ENCODE measurements at regions not wholly inside any gene's neighbourhood (a gene's known extent, or its start where the extent isn't known, plus 50 kb on each side); places are given as distances from the start of the nearest gene placed in this dataset.
"Not testable (repeated sequence)": the region's sequence is repeated elsewhere in the genome, so short reads cannot be mapped to it uniquely, and the experiment has no call there.

DNA sequence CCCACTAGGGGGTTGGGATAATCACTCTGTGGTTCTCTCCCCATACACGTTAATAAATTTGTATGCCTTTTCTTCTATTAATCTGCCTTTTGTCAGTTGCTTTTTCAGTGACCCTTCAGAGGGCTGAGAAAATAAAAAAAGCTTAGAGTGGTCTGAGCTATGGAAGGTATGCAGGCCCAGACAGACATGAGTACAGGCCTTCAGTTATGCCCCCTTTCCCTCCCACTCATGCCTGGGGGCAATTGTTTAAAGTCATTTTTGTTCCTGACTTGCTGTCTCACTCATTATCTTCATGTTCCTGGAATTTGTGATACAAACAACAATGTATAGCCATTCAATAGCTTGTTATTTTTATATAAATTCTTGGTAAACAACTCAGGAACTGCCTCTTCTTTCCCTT lies 170.8 kb downstream of the AKR1D1 start:
- DNase-seq = no peak
- intact Hi-C loops (cut with micrococcal nuclease) = no loop called here
- ATAC-seq = no peak
- Histone ChIP-seq H3K36me3 (ENCODE audit: control insufficient read depth in 2 of 3, insufficient read depth in 3 of 3, low read length in 3 of 3) (no peaks in the 10 kb centered on the region), H3K4me1 (ENCODE audit: control insufficient read depth in 2 of 2, insufficient read depth in 2 of 2, low read length in 2 of 2) (no peaks in the 10 kb centered on the region), H3K9me3 (ENCODE audit: control insufficient read depth in 2 of 3, low read length in 3 of 3) (no peaks in the 10 kb centered on the region), H3K27ac (ENCODE audit: low read depth, low read length) (no peak overlapping the region), H3K27me3 (ENCODE audit: control insufficient read depth in 2 of 2, insufficient read depth in 2 of 2, low read length in 2 of 2) (no peaks in the 10 kb centered on the region), H3K4me3 (ENCODE audit: low read length) (no peak overlapping the region)
- H3K4me1 Mint-ChIP-seq = no peaks in the 10 kb centered on the region
- no peaks in the 10 kb centered on the region for H3K27me3 Mint-ChIP-seq
- no peak overlapping the region for H3K27ac Mint-ChIP-seq
- H3K9me3 Mint-ChIP-seq = peaks cover 0 to 13% (median 8%) of the 10 kb centered on the region in 11 donors
- POLR2A ChIA-PET = no interaction called here
- no peak overlapping the region for H3K4me3 Mint-ChIP-seq
- CTCF ChIA-PET = no interaction called here
- H3K36me3 Mint-ChIP-seq = peaks cover 0 to 6% (median 0%) of the 10 kb centered on the region in 5 donors

GRCh38 chr7:138247568-138248333 lies 171.5 kb downstream of the AKR1D1 start:
- ChIA-PET POLR2A (no interaction called here), CTCF (no interaction called here)
- H3K27ac Mint-ChIP-seq = no peak overlapping the region
- Histone ChIP-seq H3K27me3 (ENCODE audit: control insufficient read depth in 2 of 2, insufficient read depth in 2 of 2, low read length in 2 of 2) (no peaks in the 10 kb centered on the region), H3K4me1 (ENCODE audit: control insufficient read depth in 2 of 2, insufficient read depth in 2 of 2, low read length in 2 of 2) (no peaks in the 10 kb centered on the region), H3K4me3 (ENCODE audit: low read length) (no peak overlapping the region), H3K9me3 (ENCODE audit: control insufficient read depth in 2 of 3, low read length in 3 of 3) (no peaks in the 10 kb centered on the region), H3K27ac (ENCODE audit: low read depth, low read length) (no peak overlapping the region), H3K36me3 (ENCODE audit: control insufficient read depth in 2 of 3, insufficient read depth in 3 of 3, low read length in 3 of 3) (no peaks in the 10 kb centered on the region)
- H3K27me3 Mint-ChIP-seq = no peaks in the 10 kb centered on the region
- peaks cover 0 to 13% (median 8%) of the 10 kb centered on the region in 11 donors for H3K9me3 Mint-ChIP-seq
- H3K4me3 Mint-ChIP-seq = no peak overlapping the region
- intact Hi-C loops (cut with micrococcal nuclease) = no loop called here
- DNase-seq (no peak), ATAC-seq (no peak)
- peaks cover 0 to 6% (median 0%) of the 10 kb centered on the region in 5 donors for H3K36me3 Mint-ChIP-seq
- no peaks in the 10 kb centered on the region for H3K4me1 Mint-ChIP-seq

DNA sequence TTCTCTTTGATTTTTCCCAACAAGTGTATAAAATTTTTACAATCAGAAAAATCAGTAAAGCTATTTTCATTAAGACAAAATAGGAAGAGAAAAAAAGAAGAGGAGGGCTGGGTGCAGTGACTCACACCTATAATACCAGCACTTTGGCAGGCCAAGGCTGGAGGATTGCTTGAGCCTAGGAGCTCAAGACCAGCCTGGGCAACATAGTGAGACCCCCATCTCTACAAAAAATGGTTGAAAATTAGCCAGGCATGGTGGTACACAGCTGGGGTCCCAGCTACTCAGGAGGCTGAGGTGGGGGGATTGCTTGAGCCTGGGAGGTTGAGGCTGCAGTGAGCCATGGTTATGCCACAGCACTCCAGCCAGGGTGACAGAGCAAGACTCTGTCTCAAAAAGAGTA lies 172.3 kb downstream of the AKR1D1 start:
- no peaks in the 10 kb centered on the region for H3K4me1 Mint-ChIP-seq
- peaks cover 2 to 13% (median 9%) of the 10 kb centered on the region in 11 donors for H3K9me3 Mint-ChIP-seq
- CTCF ChIA-PET = no interaction called here
- Histone ChIP-seq H3K4me1 (ENCODE audit: control insufficient read depth in 2 of 2, insufficient read depth in 2 of 2, low read length in 2 of 2) (no peaks in the 10 kb centered on the region), H3K27me3 (ENCODE audit: control insufficient read depth in 2 of 2, insufficient read depth in 2 of 2, low read length in 2 of 2) (no peaks in the 10 kb centered on the region), H3K36me3 (ENCODE audit: control insufficient read depth in 2 of 3, insufficient read depth in 3 of 3, low read length in 3 of 3) (no peaks in the 10 kb centered on the region), H3K9me3 (ENCODE audit: control insufficient read depth in 2 of 3, low read length in 3 of 3) (no peaks in the 10 kb centered on the region), H3K27ac (ENCODE audit: low read depth, low read length) (no peak overlapping the region), H3K4me3 (ENCODE audit: low read length) (no peak overlapping the region)
- peaks cover 0 to 6% (median 0%) of the 10 kb centered on the region in 5 donors for H3K27me3 Mint-ChIP-seq
- H3K36me3 Mint-ChIP-seq = peaks cover 0 to 6% (median 0%) of the 10 kb centered on the region in 5 donors
- no peak for ATAC-seq
- intact Hi-C loops (cut with micrococcal nuclease) = no loop called here
- no peak overlapping the region for H3K27ac Mint-ChIP-seq
- H3K4me3 Mint-ChIP-seq = no peak overlapping the region
- POLR2A ChIA-PET = no interaction called here
- no peak for DNase-seq

- peaks cover 2 to 14% (median 9%) of the 10 kb centered on the region in 11 donors for H3K9me3 Mint-ChIP-seq
- no peaks in the 10 kb centered on the region for H3K36me3 ChIP-seq (ENCODE audit: control insufficient read depth in 2 of 3, insufficient read depth in 3 of 3, low read length in 3 of 3)
- H3K4me1 ChIP-seq (ENCODE audit: control insufficient read depth in 2 of 2, insufficient read depth in 2 of 2, low read length in 2 of 2) = no peaks in the 10 kb centered on the region
- intact Hi-C loops (cut with micrococcal nuclease) = no loop called here
- ATAC-seq (no peak), DNase-seq (no peak)
- ChIA-PET POLR2A (no interaction called here), CTCF (interaction anchor here (1.0 kb wide), 1 partner anchor 59 kb away, joined by 3 read pairs; no protein-coding TSS in a partner anchor)
- peaks cover 0 to 6% (median 0%) of the 10 kb centered on the region in 5 donors for H3K27me3 Mint-ChIP-seq
- peaks cover 0 to 6% (median 0%) of the 10 kb centered on the region in 5 donors for H3K36me3 Mint-ChIP-seq
- no peak overlapping the region for H3K27ac ChIP-seq (ENCODE audit: low read depth, low read length)
- no peak overlapping the region for H3K4me3 Mint-ChIP-seq
- no peaks in the 10 kb centered on the region for H3K9me3 ChIP-seq (ENCODE audit: control insufficient read depth in 2 of 3, low read length in 3 of 3)
- no peak overlapping the region for H3K4me3 ChIP-seq (ENCODE audit: low read length)
- H3K27me3 ChIP-seq (ENCODE audit: control insufficient read depth in 2 of 2, insufficient read depth in 2 of 2, low read length in 2 of 2) = no peaks in the 10 kb centered on the region
- no peak overlapping the region for H3K27ac Mint-ChIP-seq
- no peaks in the 10 kb centered on the region for H3K4me1 Mint-ChIP-seq
These were observed 173.7 kb downstream of the AKR1D1 start for GRCh38 chr7:138249975-138250374.

DNA sequence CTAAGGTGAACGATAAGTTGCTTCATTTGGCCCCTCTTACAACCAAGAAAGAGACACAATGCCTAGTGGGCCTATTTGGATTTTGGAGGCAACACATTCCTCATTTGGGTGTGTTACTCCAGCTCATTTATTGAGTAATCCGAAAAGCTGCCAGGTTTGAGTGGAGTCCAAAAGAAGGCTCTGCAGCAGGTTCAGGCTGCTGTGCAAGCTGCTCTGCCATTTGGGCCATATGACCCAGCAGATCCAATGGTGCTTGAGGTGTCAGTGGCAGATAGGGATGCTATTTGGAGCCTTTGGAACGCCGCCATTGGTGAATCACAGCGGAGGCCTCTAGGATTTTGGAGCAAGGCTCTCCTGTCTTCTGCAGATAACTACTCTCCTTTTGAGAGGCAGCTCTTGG lies 176.4 kb downstream of the AKR1D1 start:
- H3K4me1 ChIP-seq (ENCODE audit: control insufficient read depth in 2 of 2, insufficient read depth in 2 of 2, low read length in 2 of 2); H3K36me3 Mint-ChIP-seq; DNase-seq; H3K27ac ChIP-seq (ENCODE audit: low read depth, low read length); H3K27ac Mint-ChIP-seq; H3K4me1 Mint-ChIP-seq; H3K27me3 Mint-ChIP-seq; H3K9me3 ChIP-seq (ENCODE audit: control insufficient read depth in 2 of 3, low read length in 3 of 3); ATAC-seq; H3K36me3 ChIP-seq (ENCODE audit: control insufficient read depth in 2 of 3, insufficient read depth in 3 of 3, low read length in 3 of 3); POLR2A ChIA-PET; intact Hi-C loops (cut with micrococcal nuclease); H3K27me3 ChIP-seq (ENCODE audit: control insufficient read depth in 2 of 2, insufficient read depth in 2 of 2, low read length in 2 of 2); CTCF ChIA-PET; H3K4me3 ChIP-seq (ENCODE audit: low read length); H3K4me3 Mint-ChIP-seq: not testable (repeated sequence)
- peaks cover 2 to 10% (median 3%) of the 10 kb centered on the region in 11 donors for H3K9me3 Mint-ChIP-seq

- ATAC-seq = no peak
- no peaks in the 10 kb centered on the region for H3K4me1 ChIP-seq (ENCODE audit: control insufficient read depth in 2 of 2, insufficient read depth in 2 of 2, low read length in 2 of 2)
- H3K27ac ChIP-seq (ENCODE audit: low read depth, low read length) = no peak overlapping the region
- DNase-seq = no peak
- no peaks in the 10 kb centered on the region for H3K9me3 ChIP-seq (ENCODE audit: control insufficient read depth in 2 of 3, low read length in 3 of 3)
- POLR2A ChIA-PET = no interaction called here
- H3K4me3 ChIP-seq (ENCODE audit: low read length) = no peak overlapping the region
- Mint-ChIP-seq H3K36me3 (no peaks in the 10 kb centered on the region), H3K9me3 (peaks cover 0 to 8% (median 0%) of the 10 kb centered on the region in 11 donors), H3K27me3 (peaks cover 2 to 16% (median 6%) of the 10 kb centered on the region in 5 donors), H3K4me3 (no peak overlapping the region), H3K27ac (no peak overlapping the region), H3K4me1 (peaks cover 0 to 8% (median 6%) of the 10 kb centered on the region in 7 donors)
- intact Hi-C loops (cut with micrococcal nuclease) = no loop called here
- no peaks in the 10 kb centered on the region for H3K27me3 ChIP-seq (ENCODE audit: control insufficient read depth in 2 of 2, insufficient read depth in 2 of 2, low read length in 2 of 2)
- H3K36me3 ChIP-seq (ENCODE audit: control insufficient read depth in 2 of 3, insufficient read depth in 3 of 3, low read length in 3 of 3) = no peaks in the 10 kb centered on the region
- CTCF ChIA-PET = no interaction called here
These were observed 178.2 kb downstream of the AKR1D1 start for GRCh38 chr7:138254444-138254843.
